ENCODE measurements at regions not wholly inside any gene's neighbourhood (a gene's known extent, or its start where the extent isn't known, plus 50 kb on each side); places are given as distances from the start of the nearest gene placed in this dataset.

- TF ChIP-seq EZH2 (IDR thresholded peaks at IDR 0.05; ENCODE audit: borderline replicate concordance, low read length) (no peak), CTCF (IDR thresholded peaks at IDR 0.05; ENCODE audit: low read length) (no peak)
Observed at GRCh38 chr13:75049735-75050335, 432.1 kb downstream of the TBC1D4 start.

All from OCI-LY1 (cell line).